ENCODE measurements at regions not wholly inside any gene's neighbourhood (a gene's known extent, or its start where the extent isn't known, plus 50 kb on each side); places are given as distances from the start of the nearest gene placed in this dataset.

DNA sequence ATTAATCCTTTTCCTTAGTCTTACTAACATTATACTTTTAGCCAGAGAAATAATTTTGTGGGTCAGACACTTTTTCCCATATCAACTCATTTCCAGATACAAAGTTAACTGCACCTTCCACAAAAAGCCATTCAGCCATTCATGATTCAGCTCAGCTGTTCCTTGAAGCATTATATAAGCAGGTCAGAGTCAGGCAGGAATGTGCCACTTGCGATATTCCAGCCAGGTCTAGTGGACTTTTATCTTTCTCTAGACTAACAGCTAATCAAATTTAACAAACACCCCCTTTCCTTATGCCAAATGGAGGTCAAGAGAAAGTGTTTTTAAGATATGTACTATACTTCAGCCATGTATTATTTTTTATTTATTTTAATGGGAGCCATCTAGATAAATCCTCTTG is 75.6 kb upstream of the EPB41L3 start:
- TF ChIP-seq EZH2 (IDR thresholded peaks at IDR 0.05): no peak
- TF ChIP-seq, protein P1, sequence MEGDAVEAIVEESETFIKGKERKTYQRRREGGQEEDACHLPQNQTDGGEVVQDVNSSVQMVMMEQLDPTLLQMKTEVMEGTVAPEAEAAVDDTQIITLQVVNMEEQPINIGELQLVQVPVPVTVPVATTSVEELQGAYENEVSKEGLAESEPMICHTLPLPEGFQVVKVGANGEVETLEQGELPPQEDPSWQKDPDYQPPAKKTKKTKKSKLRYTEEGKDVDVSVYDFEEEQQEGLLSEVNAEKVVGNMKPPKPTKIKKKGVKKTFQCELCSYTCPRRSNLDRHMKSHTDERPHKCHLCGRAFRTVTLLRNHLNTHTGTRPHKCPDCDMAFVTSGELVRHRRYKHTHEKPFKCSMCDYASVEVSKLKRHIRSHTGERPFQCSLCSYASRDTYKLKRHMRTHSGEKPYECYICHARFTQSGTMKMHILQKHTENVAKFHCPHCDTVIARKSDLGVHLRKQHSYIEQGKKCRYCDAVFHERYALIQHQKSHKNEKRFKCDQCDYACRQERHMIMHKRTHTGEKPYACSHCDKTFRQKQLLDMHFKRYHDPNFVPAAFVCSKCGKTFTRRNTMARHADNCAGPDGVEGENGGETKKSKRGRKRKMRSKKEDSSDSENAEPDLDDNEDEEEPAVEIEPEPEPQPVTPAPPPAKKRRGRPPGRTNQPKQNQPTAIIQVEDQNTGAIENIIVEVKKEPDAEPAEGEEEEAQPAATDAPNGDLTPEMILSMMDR (IDR thresholded peaks at IDR 0.05 in 2 of 3, conservative IDR thresholded peaks at IDR 0.05 in 1 of 3; ENCODE audit: borderline replicate concordance in 1 of 3, insufficient read depth in 1 of 3, low read depth in 2 of 3, low read length in 2 of 3): no peak
